ENCODE measurements at regions not wholly inside any gene's neighbourhood (a gene's known extent, or its start where the extent isn't known, plus 50 kb on each side); places are given as distances from the start of the nearest gene placed in this dataset.

- TF ChIP-seq FOXM1 (IDR thresholded peaks at IDR 0.05; ENCODE audit: borderline replicate concordance) (no peak), BHLHE40 (IDR thresholded peaks at IDR 0.05; ENCODE audit: borderline replicate concordance) (no peak), SUZ12 (IDR thresholded peaks at IDR 0.05) (no peak), SP1 (IDR thresholded peaks at IDR 0.05) (no peak), LEF1 (IDR thresholded peaks at IDR 0.05; ENCODE audit: borderline replicate concordance) (no peak), HDGF (IDR thresholded peaks at IDR 0.05; ENCODE audit: borderline replicate concordance) (no peak), ARNT (IDR thresholded peaks at IDR 0.05) (no peak), ELF4 (IDR thresholded peaks at IDR 0.05) (no peak), TARDBP (IDR thresholded peaks at IDR 0.05) (no peak), PKNOX1 (IDR thresholded peaks at IDR 0.05) (no peak), NFRKB (IDR thresholded peaks at IDR 0.05) (no peak), ZNF384 (IDR thresholded peaks at IDR 0.05) (no peak), FOXA1 (IDR thresholded peaks at IDR 0.05) (no peak)
Measured at GRCh38 chr21:18951271-18952038, 547.9 kb upstream of the TMPRSS15 start.

Data from HEK293T (cell line).